HG03025 (cell line): ENCODE measurements at regions not wholly inside any gene's neighbourhood (a gene's known extent, or its start where the extent isn't known, plus 50 kb on each side); places are given as distances from the start of the nearest gene placed in this dataset.

ENCODE experiments used
- ATAC-seq: cut with Tn5 transposase; IDR thresholded peaks from one replicate; pipeline ENCODE4 v1.9.1; 2021; ENCODE audit warnings: mild to moderate bottlenecking, moderate library complexity; ENCODE audit not compliant: unreplicated experiment, low FRiP score

DNA sequence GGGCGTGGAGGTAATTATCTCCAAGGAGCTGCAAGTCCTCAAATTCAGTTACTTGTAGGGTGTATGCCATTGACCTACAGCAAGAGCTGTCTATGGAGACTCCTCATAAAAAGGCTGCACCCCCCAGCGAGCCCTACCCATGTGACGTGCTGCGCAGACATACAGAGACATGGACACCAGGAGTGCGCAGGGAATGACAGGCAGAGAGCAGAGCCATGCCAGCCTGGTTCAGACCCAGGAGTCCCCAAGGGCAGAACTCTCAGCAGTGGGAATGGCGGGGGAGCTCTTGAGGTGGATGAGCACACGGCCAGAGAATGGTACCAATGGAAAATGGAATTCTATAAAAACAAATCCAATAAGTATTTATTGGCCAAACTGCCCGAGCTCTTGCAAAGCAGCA lies 310.1 kb downstream of the MYCN start:
- no peak for ATAC-seq

DNA sequence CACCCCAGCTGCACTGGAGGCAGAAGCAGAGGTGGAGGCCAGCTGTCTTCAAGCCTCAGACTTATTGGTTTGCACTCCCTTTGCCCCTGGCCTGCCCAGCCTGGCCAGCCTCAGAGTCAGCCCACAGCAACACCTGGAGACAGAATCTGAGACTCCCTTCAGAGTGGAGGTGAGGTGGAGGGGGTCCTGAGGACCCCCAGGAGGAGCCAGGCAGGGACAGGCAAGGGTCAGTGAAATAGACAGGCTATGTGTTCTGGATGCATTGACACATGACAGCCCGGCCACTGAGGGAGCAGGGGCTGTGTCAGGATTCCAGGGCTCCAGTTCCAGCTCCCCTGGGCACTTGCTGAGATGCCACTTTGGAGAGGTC lies 309.7 kb downstream of the MYCN start:
- ATAC-seq, result no peak

DNA sequence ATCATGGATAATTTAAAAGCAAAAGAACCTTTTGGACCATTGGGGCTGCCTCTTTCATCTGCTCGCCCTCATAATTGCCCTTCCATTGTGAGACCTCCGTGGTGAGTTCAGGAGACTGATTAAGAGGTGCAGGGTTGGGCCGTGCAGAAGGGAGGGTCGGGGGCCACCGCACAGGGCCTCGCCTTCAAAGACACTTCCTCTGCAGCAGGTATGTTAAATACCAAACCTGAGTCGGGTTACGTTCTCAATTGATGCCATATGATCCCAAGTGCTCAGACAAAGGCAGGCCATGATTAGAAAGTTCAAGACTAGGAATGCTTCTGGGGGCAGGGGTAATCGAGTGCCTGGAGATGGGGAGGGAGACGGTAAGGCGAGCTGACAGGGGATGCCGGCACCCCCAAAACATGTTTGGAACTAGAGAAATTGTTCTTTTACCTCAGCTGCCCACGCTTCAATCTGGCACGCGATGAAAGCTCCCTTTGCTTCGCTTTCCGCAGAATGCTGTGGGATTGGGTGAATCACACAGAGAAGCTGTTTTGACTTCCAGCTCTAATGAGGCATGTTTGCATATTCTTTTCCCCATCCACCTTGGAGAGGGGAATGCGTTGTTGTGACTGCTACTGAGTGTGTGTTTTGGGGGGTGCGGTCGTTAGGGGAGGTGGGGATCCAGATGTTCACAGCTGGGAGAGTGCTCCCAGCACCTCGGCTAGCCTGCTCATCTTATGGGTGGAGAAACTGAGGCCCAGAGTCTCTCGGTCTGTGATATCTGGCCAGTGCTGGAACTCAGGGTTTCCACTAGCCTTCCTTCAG lies 309.1 kb downstream of the MYCN start:
- no peak for ATAC-seq

DNA sequence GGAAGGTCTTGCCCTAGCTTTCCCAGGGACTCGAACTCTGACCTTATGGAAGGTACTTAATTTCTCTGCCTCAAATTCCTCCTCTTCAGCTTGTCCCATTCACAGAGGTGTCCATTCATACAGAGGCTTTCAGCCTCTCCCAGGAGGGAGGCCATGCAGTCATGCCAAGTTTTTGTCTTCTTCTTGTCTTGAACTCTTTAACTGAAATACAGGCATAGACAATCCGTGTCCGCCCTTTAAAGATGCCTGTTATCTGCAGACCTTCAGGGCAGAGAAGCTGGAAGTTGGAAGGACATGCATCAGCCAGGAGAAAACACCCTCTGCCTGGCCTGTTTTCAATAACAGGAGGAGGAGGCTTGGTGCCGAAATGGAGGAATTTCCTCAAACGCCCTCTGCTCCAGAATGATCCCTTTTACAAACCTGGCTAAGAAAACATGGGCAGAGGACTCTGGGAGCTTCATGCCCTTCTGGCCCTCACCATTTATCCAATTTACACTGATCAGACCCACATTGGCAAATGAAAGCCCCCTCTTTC lies 308.3 kb downstream of the MYCN start:
- ATAC-seq, result no peak

DNA sequence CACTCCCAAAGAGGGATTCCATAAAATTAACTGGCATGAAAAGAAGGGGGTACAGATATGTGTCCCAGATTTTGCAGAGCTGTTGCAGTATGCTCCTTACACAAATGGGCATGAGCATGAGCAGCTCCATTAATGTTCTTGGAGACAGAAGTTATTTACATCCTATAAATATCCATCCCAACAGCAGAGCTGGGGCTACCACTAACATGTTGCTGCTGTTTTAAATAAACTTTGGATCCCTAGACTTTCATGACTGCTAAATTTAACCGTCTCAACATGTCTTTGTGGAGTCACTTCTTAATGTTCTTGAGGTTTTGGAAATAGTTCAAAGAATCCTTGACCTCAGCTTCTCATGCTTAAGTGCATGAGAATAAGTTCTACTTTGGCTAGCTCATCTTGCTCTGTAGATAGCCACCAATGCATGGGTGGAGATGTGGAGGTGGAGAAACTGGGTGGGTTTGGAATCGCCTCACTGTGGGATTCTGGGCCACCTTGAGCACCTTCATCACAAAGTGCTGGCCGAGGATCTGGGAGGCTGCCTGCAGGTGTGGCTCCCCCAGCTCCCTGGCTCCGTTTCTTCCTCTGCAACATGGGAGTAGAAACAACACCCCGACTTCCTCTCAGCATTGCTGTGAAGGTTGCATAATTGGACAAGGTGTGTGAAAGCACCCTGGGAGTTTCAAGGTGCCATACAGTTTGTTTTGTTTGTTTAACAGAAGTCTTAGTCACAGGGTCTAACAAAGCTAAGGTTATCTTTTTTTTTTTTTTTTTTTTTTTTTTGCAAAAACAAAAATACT lies 307.2 kb downstream of the MYCN start:
- ATAC-seq, result no peak

DNA sequence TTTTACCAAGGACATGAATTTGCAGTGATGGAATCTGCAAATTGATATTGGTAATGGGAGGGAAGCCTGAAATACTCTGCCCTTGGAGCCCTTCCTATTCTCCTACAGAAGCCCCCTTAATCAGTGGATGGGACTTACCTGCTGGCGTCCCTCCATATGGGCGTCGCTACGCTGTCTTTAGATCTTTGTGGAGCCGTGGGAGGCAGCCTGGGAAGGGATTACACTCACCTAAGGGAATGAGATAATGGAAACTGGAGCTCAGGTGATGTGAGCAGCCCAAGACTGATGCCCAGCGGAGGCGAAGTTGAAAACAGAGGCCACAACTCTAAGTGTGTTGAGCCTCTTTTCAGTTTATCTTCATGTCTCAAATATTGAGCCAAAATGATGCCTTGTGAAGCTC lies 306.6 kb downstream of the MYCN start:
- no peak for ATAC-seq

DNA sequence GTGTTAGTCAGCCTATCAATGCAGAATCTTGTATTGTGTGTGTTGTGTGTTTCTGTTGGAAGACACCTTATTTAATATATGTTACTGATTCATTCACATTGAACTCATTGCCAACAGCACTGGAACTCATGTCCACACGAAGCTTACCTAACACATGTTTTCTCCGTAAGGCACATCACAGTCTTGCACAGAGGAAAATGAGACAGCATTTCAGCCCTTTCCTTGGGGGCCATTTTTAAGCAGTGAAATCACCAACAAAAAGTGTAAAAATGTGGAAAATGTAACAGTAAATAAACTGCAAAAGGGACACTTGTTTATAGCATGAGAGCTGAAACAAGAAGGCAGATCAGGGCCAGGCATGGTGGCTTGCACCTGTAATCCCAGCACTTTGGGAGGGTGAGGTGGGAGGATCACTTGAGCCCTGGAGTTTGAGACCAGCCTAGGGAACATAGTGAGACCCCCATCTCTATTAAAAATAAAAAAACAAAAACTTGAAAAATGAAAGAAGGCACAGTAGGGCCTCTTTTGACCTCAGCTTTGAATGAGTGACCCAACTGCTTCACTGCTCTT lies 306.0 kb downstream of the MYCN start:
- no peak for ATAC-seq

DNA sequence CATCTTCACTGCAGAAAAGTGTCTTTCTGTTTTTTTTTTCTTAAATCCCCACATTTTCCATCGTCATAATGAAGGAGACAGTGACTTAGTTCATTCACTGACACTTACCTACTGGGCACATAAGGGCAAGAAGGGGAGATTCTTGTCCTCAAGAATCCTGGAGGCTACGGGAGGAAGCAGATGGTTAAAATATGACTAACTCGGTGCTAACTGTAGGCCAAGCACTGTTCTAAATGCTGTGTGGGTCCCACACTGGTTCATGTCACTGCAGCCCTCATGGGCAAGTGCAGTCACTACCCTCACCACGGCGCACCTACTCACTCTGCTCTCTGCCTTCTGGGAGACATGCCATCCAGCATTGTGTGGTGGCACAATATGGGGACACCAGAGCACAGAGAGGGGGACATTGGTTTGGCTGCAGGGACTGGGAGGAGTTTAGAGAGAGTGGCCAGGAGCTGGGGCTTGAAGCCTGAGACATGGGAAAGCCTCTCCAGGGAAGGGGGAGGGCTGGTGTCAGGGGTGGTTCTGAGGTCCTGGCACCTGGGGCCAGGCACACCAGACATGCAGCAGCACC lies 305.2 kb downstream of the MYCN start:
- ATAC-seq, result no peak

DNA sequence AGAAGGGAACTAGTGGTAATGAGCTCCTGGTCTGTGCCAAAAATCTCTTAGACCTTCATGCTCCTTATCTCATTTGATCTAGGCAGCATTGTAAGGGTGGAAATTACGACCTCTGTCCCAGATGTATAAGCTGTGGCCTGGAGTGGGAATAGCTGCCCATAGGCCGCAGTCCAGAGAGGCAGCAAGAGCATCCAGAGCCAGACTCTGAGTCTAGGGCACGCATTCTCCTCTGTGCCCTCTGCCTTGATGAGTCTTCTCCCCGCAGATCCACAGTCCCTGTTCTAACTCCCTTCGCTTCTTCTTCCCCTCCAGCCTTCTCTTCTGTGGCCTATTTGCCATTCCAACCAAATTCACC lies 304.6 kb downstream of the MYCN start:
- ATAC-seq, result no peak

DNA sequence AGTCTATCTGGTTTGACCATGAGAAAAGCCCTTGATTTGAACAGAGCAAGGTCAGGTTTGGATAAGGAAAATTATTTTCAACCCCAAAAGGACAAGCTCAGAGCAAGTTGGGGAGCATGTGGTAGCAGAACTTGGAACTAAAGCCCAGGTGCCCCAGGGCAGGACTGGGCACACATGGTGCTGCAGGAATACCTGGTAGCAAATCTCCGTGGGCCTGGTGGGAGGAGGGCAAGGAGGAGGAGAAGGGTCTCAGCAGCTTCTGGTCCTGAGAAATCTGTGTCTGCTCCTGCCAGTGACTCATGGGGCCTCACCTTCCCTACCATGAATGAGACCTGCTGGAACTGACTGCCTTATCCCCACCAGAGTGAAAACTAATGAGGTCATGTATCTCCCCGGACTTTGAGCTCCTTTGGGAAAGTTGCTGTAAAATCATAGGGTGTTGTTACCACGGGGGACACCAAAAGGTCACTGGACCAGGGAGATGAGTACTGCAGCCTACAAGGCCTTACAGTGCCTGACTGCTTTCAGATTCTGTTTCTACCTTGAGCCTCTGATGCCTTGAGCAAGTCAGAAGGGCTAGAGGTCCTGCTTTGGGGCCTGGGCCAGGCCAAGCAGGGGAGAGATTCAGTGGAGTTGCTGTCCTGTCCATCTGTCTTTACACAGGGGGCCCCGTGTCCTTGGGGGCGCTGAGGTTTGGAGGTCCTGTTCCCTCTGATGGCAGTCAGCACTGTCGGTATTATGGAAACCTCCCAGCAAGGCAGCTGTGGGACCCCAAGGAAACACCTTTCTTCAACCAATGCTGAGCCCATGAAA lies 304.0 kb downstream of the MYCN start:
- ATAC-seq, result no peak

DNA sequence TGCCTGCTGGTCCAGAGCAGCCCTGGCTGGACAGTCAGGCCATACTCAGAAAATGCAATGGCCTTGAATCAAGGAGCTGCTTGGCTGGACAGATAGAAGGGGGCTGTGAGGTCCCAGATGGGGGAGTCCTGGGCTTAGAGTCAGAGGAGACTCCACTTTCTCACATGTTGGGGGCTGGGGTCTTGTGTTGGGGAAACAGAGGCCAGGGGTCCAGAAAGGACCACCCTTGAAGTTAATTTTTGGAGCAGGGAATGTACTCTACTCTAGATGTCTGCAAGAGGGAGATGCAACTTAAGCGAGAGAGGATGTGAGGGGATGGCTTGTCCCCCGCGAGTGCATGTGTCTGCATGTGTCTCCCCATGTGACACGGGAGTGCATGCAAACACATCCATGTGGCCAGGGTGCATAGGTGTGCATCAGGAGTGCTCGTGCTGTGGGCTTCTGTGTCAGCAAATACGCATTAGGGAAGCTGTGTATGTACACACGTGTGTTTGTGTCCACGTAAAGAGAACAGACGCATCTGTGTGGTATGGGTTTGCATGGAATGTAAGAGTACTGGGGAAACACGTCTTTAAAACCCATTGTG lies 303.2 kb downstream of the MYCN start:
- ATAC-seq, result no peak

DNA sequence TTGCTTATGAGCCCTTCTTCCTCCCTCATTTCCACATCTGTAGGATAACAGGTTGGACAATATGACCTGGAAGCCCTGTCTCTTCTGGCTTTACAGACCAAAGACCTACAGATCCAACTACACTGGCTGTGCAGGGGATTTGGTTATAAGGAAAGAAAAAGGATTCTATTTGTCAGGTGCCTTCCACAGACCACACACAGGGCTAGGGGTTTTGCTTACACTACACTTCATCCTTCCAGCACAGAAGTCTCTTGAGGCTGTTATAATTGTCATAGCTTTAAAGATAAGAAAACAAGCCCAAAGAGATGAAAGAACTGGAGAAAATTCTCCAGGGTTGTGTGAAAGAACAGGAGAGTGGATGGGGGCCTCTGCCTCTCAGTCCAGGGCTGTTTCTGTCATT lies 302.6 kb downstream of the MYCN start:
- no peak for ATAC-seq

DNA sequence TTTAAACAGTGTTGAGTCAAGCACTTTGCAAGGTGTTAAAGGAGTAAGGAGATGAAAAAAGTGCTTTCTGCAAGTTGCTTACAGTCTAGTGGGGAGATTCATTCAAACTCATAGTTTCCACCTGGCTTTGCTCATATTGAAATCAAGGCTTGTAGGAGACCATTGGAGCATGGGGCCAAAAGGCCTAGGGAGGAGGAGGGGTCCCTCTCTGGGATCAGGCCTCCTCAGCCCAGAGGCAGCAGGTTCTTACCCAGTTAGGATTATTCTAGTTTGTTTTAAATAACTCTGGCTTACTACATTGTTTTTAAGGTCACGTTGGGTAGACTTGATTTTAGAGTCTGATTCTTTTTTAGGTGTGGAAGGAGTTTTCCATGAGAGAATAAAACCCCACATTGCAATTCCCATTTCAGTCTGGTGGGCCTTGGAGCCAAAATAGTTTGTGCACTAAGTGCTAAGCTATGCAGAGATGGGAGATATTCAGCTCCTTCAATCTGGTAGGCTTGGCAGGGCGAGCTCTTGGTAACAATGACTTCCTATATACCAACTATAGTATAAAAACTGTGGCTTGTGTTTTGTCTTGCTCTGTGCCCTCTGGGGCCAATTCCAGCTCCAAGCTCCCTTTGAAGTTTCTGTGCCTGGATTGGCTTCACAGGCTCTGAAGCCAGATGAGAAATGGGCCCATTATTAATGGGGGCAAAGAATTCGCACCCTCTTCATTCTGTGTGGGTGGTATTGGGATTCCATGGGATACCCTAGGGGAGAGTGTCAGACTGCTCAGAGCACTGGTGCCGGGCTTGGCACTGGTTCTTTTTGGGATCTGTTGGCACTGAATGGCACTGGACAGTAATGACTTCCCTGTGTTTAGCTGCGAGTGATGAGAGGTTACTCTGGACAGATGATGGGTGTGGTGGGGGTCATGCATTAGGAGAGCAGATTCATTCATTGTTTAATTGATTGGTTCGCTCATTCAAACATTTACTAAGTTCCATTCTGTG lies 301.1 kb downstream of the MYCN start:
- no peak for ATAC-seq

DNA sequence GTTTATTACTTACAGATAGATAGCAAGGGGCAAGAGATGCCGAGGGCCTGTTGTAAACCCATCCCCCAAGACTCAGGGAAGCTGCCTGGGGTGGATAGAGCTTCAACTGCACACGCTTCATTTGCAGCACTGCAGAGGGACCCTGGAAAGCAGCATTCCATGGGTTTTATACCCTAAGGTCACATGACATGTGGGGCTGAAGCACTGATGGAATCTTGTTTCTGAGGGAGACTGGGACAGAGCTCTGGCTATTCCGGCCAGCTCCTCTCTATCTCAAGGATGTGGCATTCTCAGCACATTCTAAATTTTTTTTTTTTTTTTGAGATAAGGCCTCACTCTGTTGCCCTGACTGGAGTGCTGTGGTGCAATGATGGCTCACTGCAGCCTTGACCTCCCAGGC lies 300.1 kb downstream of the MYCN start:
- ATAC-seq, result no peak

DNA sequence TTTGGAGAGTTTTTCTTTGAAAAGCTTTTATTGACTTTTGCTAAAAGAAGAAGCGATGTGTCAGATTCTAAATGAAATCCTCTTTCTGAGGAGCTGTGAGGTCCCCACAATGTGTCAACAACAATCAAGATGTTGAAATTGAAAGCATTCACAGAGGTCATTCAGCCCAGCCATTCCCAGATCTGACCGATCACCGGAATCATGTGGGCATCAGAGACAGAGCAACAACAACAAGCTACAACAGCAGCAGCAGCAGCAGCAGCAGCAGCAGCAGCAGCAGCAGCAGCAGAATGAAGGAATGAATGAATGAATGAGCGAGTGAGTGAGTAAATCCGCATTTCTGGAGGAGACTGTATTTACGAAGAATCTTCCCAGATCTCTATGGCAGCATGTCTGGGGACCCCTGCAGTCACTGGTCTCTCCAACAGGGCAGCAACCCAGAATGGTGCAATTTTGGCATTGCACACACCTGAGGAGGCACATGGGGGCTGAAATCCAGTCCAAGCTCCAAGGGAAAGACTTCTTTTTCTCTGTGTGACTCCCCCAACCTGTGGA lies 299.0 kb downstream of the MYCN start:
- no peak for ATAC-seq

DNA sequence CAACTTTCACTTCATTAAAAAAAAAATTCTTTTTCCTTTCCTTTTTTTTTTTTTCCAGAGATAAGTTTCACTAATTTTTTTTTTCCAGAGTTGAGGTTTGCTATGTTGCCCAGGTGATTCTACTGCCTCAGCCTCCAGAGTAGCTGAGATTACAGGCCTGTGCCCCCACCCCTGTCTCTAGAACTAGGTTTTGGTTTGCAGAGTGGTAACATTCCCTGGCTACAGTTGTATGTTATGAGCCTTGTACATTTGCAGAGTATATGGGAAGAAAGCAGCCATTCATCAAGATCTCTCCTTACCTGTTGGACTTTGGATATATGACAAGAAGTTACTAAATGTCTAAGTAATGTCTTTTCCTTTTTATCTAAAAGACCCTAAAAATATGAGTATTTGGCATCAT lies 298.4 kb downstream of the MYCN start:
- no peak for ATAC-seq

DNA sequence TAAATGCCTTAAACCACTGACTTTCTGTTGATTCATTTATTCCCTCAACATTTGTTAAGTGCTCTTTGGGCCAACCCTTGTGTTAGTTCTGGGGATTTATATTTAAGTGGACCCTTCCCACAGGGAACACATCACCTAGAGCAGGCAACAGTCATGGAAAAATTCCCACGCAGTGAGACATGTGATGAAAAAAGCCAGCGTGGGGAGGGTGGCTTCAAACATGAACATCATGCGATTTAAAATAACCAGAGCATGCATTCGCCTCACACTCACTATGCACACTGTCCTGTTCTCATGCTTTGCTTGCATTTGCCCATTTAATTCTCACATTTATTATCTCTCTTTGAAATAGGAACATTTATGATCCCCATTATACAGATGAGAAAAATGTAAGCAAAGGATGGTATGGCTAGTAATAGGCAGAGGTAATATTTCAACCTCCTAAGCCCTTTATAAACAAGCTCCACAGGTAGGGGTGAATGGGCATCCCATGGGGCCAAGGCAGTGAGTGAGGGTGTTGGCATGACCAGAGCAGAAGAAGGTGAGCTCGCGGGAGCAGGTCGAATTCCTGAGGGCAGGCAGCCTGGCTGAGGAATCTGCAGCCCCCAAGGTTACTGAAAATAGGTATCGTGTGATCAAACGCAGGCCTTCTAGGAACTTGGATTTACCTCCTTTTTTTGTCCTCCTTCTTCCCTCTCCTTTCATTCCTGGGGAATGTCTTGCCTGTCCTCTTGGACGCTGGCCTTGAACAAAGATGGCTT lies 297.8 kb downstream of the MYCN start:
- no peak for ATAC-seq

DNA sequence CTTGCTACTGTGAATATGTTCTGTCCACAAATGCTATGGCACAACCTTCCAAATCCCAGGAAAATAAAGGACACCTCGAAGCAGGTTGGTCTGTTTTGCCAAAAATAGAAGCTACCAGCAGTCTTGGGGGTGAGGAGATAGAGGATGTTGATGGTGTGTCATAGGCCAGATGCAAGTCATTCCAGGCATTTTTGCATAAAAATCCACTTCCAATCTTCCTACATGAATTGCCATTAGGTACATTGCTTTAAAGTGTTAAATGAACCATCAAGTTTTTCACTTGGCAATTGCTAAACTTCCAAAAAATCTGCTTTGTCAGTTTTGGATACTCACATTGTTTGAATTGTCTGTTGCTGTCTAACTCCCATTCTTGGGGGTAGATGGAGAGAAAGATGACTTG lies 295.4 kb downstream of the MYCN start:
- no peak for ATAC-seq
